ENCODE measurements at regions not wholly inside any gene's neighbourhood (a gene's known extent, or its start where the extent isn't known, plus 50 kb on each side); places are given as distances from the start of the nearest gene placed in this dataset.

DNA sequence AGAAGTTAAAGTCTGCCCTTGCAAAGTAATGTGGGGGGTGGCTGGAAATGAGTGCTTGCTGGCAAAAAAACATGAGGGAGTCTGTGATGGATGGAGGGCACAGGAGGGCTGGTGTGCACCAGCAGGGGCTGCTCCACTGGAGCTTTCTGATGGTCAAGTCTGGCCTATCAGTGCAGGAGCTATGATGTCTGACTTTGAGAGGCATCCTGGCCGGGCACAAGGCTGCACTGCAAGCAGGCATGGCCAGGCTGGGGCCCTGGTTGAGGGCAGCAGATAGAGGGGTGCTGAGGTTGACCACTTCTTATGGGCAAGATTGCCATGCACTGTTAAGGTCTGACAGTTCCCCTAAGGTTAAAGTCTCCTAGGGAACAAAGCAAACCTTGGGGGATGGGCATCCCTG is 1140.2 kb downstream of the FAM133A start:
- TF ChIP-seq POLR2A (IDR thresholded peaks at IDR 0.05; ENCODE audit: low read length) (no peak), GATA1 (IDR thresholded peaks at IDR 0.05; ENCODE audit: low read depth, low read length) (no peak)

All from erythroblast (primary cell).